ENCODE measurements at regions not wholly inside any gene's neighbourhood (a gene's known extent, or its start where the extent isn't known, plus 50 kb on each side); places are given as distances from the start of the nearest gene placed in this dataset.
"Not testable (repeated sequence)": the region's sequence is repeated elsewhere in the genome, so short reads cannot be mapped to it uniquely, and the experiment has no call there.

- TF ChIP-seq CTCF (IDR thresholded peaks at IDR 0.05; ENCODE audit: borderline replicate concordance, control extremely low read depth, extremely low read depth, insufficient read depth, missing control alignments) = no peak
- in situ Hi-C loops (cut with MboI; ENCODE audit: low sequenced_read_pairs, unreplicated experiment) = no loop called here
- no peak for DNase-seq (ENCODE audit: low spot score)
These were observed 98.9 kb upstream of the FOXB1 start for GRCh38 chr15:59905176-59905575.

- DNase-seq (ENCODE audit: low spot score) = no peak
- in situ Hi-C loops (cut with MboI; ENCODE audit: low sequenced_read_pairs, unreplicated experiment) = no loop called here
- TF ChIP-seq CTCF (IDR thresholded peaks at IDR 0.05; ENCODE audit: borderline replicate concordance, control extremely low read depth, extremely low read depth, insufficient read depth, missing control alignments) = no peak
These were observed 99.5 kb upstream of the FOXB1 start for GRCh38 chr15:59904450-59905135.

- in situ Hi-C loops (cut with MboI; ENCODE audit: low sequenced_read_pairs, unreplicated experiment) = no loop called here
- no peak for TF ChIP-seq CTCF (IDR thresholded peaks at IDR 0.05; ENCODE audit: borderline replicate concordance, control extremely low read depth, extremely low read depth, insufficient read depth, missing control alignments)
- no peak for DNase-seq (ENCODE audit: low spot score)
These were observed 107.4 kb upstream of the FOXB1 start for GRCh38 chr15:59896663-59897074.

- DNase-seq (ENCODE audit: low spot score) = no peak
- no peak for TF ChIP-seq CTCF (IDR thresholded peaks at IDR 0.05; ENCODE audit: borderline replicate concordance, control extremely low read depth, extremely low read depth, insufficient read depth, missing control alignments)
- in situ Hi-C loops (cut with MboI; ENCODE audit: low sequenced_read_pairs, unreplicated experiment) = no loop called here
These were observed 109.3 kb upstream of the FOXB1 start for GRCh38 chr15:59894835-59895234.

GRCh38 chr15:59892985-59893384, 111.1 kb upstream of the FOXB1 start:
- in situ Hi-C loops (cut with MboI; ENCODE audit: low sequenced_read_pairs, unreplicated experiment) = no loop called here
- TF ChIP-seq CTCF (IDR thresholded peaks at IDR 0.05; ENCODE audit: borderline replicate concordance, control extremely low read depth, extremely low read depth, insufficient read depth, missing control alignments) = no peak
- no peak for DNase-seq (ENCODE audit: low spot score)

GRCh38 chr15:59887870-59888269, 116.2 kb upstream of the FOXB1 start:
- in situ Hi-C loops (cut with MboI; ENCODE audit: low sequenced_read_pairs, unreplicated experiment); DNase-seq (ENCODE audit: low spot score): not testable (repeated sequence)

- DNase-seq (ENCODE audit: low spot score) = no peak
- in situ Hi-C loops (cut with MboI; ENCODE audit: low sequenced_read_pairs, unreplicated experiment) = no loop called here
- TF ChIP-seq CTCF (IDR thresholded peaks at IDR 0.05; ENCODE audit: borderline replicate concordance, control extremely low read depth, extremely low read depth, insufficient read depth, missing control alignments) = no peak
These were observed 116.9 kb upstream of the FOXB1 start for GRCh38 chr15:59887211-59887610.

Data from GM13976 (cell line).